GM12891 (cell line): ENCODE measurements at regions not wholly inside any gene's neighbourhood (a gene's known extent, or its start where the extent isn't known, plus 50 kb on each side); places are given as distances from the start of the nearest gene placed in this dataset.

Source experiments
- POLR2A ChIP-seq: IDR thresholded peaks from 2 replicates; pipeline ENCODE4 v1.6.1; 2011; ENCODE audit warnings: low read depth, low read length, control low read depth
- POLR2AphosphoS5 ChIP-seq: IDR thresholded peaks from 2 replicates; pipeline ENCODE4 v1.6.1; 2011; ENCODE audit warnings: low read depth, low read length, control low read depth
- POU2F2 ChIP-seq: IDR thresholded peaks from 2 replicates; pipeline ENCODE4 v1.6.1; 2011; ENCODE audit warnings: low read depth, mild to moderate bottlenecking, control low read depth, low read length, moderate library complexity
- SPI1 ChIP-seq: IDR thresholded peaks from 2 replicates; pipeline ENCODE4 v1.6.1; 2011; ENCODE audit warnings: low read depth, low read length, control low read depth
- TAF1 ChIP-seq: IDR thresholded peaks from 2 replicates; pipeline ENCODE4 v1.6.1; 2011; ENCODE audit warnings: low read depth, low read length, control low read depth

DNA sequence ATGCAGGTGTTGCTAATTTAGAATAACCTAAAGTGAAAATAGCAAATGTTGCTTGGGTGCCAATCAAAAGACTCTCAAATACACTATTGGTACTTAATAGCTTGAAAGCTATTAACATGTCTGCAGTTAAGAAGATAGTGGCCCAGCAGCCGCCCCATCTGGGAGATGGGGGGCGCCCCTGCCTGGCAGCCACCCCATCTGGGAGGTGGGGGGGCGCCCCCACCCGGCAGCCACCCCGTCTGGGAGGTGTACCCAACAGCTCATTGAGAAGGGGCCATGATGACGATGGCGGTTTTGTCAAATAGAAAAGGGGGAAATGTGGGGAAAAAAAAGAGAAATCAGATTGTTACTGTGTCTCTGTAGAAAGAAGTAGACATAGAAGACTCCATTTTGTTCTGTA, 923.1 kb upstream of the MDGA2 start:
- no peak for TF ChIP-seq POLR2A
- TF ChIP-seq POLR2AphosphoS5 = no peak
- no peak for TF ChIP-seq POU2F2
- TF ChIP-seq SPI1 = no peak
- no peak for TF ChIP-seq TAF1
